Breast epithelium (tissue), 3 donors: ENCODE measurements at regions not wholly inside any gene's neighbourhood (a gene's known extent, or its start where the extent isn't known, plus 50 kb on each side); places are given as distances from the start of the nearest gene placed in this dataset.

ENCODE experiments used
- POLR2A ChIP-seq: fragments of 450-650 bp; IDR thresholded peaks from one replicate; pipeline ENCODE4 v1.6.1; 2016; ENCODE audit warnings: antibody characterized with exemption, mild to moderate bottlenecking, moderate library complexity
- TF ChIP-seq, protein P1 (sequence below), 3 donors: fragments of 450-650 bp; IDR thresholded peaks; one replicate each; pipeline ENCODE4 v1.5.1; 2016 to 2017; ENCODE audit warnings: antibody characterized with exemption in 3 of 3, mild to moderate bottlenecking in 3 of 3, moderate library complexity in 3 of 3

DNA sequence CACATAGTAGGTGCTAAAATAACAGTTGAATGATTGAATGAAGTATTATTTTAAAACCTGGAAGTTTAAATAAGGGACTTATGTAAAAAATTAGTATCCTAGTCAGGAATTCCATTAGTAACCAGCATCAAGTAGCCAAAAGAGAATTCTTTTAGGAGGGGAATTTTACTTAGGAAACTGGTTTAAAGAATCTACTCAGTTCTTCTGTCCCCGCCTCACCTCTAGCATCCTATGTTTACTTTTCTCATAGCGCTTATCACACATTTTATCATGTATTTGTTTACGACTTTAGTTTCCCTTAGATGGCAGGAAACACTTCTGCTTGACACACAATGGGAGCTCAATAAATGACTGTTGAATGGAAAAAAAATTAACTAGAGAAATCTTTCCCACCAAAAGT is 229.0 kb downstream of the KLF5 start:
- TF ChIP-seq, protein P1, sequence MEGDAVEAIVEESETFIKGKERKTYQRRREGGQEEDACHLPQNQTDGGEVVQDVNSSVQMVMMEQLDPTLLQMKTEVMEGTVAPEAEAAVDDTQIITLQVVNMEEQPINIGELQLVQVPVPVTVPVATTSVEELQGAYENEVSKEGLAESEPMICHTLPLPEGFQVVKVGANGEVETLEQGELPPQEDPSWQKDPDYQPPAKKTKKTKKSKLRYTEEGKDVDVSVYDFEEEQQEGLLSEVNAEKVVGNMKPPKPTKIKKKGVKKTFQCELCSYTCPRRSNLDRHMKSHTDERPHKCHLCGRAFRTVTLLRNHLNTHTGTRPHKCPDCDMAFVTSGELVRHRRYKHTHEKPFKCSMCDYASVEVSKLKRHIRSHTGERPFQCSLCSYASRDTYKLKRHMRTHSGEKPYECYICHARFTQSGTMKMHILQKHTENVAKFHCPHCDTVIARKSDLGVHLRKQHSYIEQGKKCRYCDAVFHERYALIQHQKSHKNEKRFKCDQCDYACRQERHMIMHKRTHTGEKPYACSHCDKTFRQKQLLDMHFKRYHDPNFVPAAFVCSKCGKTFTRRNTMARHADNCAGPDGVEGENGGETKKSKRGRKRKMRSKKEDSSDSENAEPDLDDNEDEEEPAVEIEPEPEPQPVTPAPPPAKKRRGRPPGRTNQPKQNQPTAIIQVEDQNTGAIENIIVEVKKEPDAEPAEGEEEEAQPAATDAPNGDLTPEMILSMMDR (IDR thresholded peaks at IDR 0.05): no peak
- no peak for TF ChIP-seq POLR2A
